CD4-positive, alpha-beta T cell treated with Interferon gamma for 1 hour (primary cell): ENCODE measurements at regions not wholly inside any gene's neighbourhood (a gene's known extent, or its start where the extent isn't known, plus 50 kb on each side); places are given as distances from the start of the nearest gene placed in this dataset.
A peak's percentile ranks its signal among the peaks of the same experiment; 100 is the strongest.
"Not testable (repeated sequence)": the region's sequence is repeated elsewhere in the genome, so short reads cannot be mapped to it uniquely, and the experiment has no call there.

Experiments
- DNase-seq: peaks from one replicate; pipeline ENCODE4 v3.0.0-alpha.2; 2020

- no peak for DNase-seq
These were observed 51.2 kb upstream of the RDX start for GRCh38 chr11:110347660-110348059.

GRCh38 chr11:110349138-110349996, 53.0 kb upstream of the RDX start:
- DNase-seq: no peak

DNA sequence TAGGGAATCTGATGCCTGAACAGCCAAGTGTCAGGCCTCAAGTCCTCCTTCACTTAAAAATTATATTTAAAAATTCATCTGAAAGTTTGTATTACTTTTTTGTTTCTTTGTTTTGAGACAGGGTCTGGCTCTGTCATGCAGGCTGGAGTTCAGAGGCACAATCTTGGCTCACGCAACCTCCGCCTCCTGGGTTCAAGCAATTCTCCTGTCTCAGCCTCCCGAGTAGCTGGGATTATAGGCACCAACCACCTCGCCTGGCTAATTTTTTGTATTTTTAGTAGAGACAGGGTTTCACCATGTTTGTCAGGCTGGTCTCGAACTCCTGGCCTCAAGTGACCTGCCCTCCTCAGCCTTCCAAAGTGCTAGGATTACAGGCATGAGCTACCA, 53.6 kb upstream of the RDX start:
- DNase-seq: not testable (repeated sequence)

GRCh38 chr11:110355011-110355744, 58.8 kb upstream of the RDX start:
- no peak for DNase-seq

DNA sequence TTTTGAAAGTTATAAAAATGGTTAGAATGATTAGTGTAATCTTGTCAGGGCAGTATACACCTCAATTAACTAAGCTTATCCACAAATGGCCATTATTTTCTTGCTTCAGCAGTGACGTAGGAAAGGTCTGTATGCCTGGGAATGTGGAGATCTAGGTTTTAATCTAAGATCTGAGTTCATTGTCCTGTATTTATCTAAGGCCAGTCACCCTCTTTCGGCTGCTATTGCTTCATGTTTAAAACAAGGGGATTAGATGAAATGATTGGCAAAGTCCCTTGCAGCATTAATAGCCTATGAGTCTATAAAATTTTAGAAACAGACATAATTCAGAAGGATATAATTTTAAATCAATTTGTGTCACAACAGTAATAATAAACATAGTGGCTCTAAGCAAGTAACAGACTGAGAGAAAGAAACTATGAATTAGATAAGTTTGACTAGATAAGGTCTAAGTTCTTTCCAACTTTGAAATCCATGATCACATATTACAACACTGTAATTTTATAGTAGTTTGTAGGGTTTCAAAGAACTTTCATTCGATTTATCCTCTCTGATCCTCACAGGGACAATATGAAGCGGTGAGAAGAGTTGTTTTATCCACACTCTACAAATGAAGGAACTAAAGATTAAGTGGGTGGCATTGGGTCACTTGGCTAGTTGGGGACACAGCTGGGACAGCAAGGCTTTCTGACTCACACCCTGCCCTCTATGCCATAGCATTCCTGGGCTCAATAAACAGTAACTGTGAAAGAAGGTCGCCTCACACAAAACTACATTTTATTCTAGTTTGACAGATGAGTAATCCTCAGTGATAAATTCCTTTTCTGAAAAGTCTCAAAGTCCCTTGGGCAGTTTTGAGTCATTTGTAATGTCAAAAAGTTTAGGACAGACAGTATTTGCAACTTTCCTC, 60.6 kb upstream of the RDX start:
- no peak for DNase-seq

GRCh38 chr11:110358336-110358735, 61.9 kb upstream of the RDX start:
- no peak for DNase-seq

DNA sequence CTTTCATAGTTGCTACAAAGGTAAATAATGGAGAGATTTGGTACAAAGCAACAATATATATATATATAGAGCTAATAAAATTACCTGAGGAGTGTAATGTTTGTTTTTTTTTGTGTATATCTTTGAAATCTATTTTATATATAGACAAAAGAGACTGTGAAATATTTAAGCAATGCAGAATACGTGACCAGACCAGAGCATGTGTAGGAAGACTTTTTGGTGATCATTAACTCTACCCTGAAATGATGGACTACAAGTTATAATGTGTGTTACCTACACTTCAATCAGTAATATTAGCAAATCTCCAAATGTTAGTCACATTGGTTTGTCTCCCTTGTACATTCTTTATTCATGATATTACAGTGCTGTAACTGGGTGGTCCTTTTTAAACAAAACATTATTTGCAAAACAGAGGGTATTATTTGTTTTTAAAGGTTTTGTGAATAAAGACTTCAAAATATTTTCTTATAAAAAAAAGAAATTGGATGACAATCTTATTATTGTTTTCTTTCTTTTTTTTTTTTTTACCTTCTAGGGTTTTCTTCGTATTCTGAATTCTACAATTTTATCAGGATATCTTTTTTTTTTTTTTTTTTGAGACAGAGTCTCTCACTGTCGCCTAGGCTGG, 64.5 kb upstream of the RDX start:
- DNase-seq: not testable (repeated sequence)

DNA sequence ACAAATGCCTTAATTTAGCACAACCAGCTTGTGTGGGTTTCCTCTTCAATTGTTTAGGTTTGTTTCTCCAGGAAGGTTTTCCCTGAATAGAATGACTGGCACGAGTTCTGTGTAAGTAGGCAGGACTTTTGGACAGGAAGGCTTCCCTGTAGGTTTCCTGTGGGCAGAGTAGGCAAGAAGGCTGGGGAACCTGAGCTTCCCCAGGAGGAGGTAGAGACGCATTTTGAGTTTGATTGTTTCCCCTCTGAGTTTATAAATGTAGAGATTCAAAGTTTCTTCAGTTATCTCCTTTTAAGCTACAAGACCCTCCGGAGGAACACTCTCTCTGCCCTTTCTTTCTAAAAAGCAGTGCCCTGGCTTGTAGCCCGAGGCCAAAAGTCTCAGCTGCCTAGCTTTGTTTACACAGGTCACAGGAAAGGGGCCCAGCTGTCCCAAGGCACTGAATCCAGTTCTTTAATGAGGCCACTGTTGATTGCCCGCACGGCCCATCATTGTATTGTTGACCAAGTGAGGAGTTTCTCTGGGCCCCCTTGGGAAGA, 66.6 kb upstream of the RDX start:
- no peak for DNase-seq

GRCh38 chr11:110366291-110366690, 63.5 kb upstream of the FDX1 start:
- DNase-seq: no peak

DNA sequence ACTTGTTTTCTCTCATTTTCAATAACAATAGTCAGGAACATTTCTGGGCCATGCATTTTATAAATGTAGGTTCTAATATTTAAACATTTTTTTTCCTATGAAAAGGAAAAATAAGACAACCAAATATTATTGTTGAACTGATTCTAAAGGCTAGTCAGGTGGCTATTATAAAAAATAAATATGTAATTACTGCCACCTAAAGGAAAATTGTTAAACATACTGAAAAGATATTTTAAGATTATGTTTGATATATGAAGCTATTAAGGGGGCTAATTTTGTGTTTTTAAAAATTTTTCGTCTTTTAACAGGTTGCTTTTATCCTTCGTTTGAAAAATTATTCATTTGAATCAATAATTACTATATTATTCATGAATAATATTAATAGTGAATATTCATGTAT, 62.2 kb upstream of the FDX1 start:
- no peak for DNase-seq

DNA sequence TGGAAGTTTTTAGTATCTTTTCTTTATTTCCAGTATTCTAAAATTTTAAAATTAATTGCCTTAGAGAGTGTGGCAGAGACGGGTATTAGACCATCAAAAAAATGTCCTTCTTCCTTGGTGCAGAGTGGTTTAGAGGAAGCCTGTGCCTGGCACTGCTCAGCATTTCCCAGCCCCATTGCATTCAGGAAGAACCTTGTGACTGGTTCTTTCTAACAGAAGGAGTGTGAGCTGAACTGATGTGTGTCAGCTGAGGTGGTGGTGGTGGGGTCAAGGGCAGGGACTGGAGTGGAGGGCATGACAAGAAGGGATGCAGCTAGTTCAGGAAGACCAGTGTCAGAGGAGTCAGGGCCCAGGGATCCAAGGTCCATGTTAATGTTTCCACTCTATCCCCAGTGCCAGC, 58.7 kb upstream of the FDX1 start:
- DNase-seq: no peak

GRCh38 chr11:110373051-110373702, 56.6 kb upstream of the FDX1 start:
- DNase-seq: no peak

DNA sequence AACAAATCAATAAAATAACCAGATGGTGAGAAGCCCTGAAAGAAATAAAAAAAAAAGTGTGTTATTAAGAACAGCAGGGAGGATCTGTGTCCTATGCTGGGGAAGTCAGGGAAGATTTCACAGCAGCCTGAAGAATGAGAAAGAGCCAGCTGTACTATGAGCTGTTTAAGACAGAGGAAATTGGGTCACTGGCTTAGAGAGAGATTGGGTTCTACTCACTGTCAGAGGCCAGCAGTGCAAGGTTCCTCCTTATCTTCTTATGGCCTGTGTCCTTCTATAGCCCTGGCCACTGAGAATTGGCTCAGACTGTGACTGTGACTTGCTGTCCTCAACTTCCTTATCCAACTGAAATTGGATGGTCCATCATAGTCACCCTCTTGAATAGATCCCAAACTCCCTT, 54.8 kb upstream of the FDX1 start:
- peak; percentile 3 for DNase-seq

- DNase-seq: no peak
These were observed 54.4 kb upstream of the FDX1 start for GRCh38 chr11:110375351-110375750.

- DNase-seq: no peak
These were observed 53.7 kb upstream of the FDX1 start for GRCh38 chr11:110376021-110376420.

DNA sequence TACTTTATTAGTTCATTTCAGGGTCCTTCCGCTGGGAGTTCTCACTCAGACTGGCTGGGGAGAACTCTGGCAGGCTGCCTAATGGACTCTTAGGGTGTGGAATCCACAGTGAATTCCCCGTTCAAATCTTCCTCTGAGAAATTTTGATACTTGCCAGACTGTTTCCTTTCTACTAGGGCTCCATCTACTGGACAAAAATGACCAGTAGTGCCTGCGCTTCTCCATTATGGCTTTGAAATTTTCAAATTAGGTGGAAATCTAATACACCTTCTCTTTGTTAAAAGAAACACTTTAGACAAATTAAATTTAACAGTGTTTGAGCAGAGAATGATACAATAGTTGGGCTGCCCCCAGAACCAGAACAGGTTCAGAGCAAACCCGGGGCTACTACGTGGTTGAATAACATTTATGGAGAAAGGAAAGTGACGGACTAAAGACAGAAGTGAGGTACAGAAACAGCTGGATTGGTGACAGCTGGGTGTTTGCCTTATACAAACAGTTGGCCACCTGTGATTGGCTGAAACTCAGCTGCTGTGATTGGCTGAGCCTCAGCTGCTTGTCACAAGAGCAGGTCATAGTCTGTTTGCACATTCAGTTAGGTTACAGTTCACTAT, 52.9 kb upstream of the FDX1 start:
- DNase-seq: peak; percentile 50

DNA sequence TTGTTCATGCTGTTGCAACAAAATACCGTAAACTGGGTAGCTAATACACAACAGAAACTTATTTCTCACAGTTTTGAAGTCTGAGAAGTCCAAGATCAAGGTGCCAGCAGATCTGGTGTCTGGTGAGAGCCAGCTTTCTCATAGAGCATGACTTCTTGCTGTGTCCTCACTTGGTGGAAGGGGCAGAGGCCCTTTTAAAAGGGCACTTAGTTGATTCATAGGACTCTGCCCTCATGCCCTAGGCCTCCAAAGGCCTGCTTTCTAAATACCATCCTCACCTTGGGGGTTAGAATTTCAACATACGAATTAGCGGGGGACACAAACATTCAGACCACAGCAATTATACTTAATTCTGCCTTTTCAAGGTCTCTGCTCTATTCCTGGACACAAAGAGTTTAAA, 52.3 kb upstream of the FDX1 start:
- DNase-seq: no peak

GRCh38 chr11:110379261-110379660, 50.5 kb upstream of the FDX1 start:
- DNase-seq: no peak

DNA sequence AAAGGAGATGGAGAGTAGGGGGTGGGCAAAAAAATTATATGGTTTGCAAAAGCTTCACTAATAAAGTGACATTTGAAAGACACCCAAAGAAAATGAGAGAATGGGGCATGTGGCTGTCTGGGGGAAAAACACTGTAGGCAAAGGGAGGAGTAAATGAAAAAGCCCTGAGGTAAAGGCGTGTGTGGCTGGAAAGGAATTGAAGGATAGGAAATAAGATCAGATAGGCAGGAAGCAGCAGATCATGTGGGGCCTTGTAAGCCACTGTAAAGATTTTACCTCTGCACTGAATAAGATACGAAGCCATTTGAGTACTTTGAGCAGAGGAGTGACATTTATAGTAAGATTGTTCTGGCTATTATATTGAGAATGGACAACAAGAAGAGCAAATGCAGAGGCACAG, 49.8 kb upstream of the FDX1 start:
- DNase-seq: no peak
